MM.1S (cell line): ENCODE measurements at regions not wholly inside any gene's neighbourhood (a gene's known extent, or its start where the extent isn't known, plus 50 kb on each side); places are given as distances from the start of the nearest gene placed in this dataset.

ENCODE experiments used
- EZH2 ChIP-seq: fragments of 300-600 bp; sonication (generic); optimal IDR thresholded peaks from 2 replicates; pipeline ENCODE3; 2017; ENCODE audit warnings: low read depth, mild to moderate bottlenecking, antibody characterized with exemption, low read length, mixed read lengths
- EZH2phosphoT487 ChIP-seq: fragments of 300-600 bp; sonication (generic); IDR thresholded peaks from 2 replicates; pipeline ENCODE4 v1.6.1; 2018; ENCODE audit warnings: antibody characterized with exemption, low read length
- TF ChIP-seq, protein P1 (sequence below): fragments of 300-600 bp; sonication (generic); IDR thresholded peaks from 2 replicates; pipeline ENCODE4 v1.5.1; 2016; ENCODE audit warnings: antibody characterized with exemption, low read length, mixed read lengths

DNA sequence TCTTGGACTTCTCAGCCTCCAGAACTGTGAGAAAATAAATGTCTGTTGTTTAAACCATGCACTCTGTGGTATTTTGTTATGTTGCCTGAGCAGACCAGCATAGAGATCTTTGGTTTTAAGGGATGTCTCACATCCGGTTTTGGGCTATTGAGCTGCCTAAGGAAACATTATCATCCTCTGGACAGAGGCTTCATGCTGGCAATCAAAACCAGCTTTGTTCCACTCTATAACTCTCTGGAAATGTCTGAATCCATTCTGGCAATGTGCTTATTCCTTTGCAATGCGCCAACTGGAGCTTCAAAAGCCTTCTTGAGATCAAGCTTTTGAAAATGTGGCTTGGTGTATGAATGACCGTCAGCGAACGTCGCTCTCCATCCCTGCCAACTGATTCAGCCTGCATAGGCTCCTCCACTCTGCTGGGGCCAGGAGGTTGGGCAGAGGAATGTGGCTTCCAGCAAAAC is 183.6 kb upstream of the MGAT5 start:
- no peak for TF ChIP-seq EZH2
- TF ChIP-seq, protein P1, sequence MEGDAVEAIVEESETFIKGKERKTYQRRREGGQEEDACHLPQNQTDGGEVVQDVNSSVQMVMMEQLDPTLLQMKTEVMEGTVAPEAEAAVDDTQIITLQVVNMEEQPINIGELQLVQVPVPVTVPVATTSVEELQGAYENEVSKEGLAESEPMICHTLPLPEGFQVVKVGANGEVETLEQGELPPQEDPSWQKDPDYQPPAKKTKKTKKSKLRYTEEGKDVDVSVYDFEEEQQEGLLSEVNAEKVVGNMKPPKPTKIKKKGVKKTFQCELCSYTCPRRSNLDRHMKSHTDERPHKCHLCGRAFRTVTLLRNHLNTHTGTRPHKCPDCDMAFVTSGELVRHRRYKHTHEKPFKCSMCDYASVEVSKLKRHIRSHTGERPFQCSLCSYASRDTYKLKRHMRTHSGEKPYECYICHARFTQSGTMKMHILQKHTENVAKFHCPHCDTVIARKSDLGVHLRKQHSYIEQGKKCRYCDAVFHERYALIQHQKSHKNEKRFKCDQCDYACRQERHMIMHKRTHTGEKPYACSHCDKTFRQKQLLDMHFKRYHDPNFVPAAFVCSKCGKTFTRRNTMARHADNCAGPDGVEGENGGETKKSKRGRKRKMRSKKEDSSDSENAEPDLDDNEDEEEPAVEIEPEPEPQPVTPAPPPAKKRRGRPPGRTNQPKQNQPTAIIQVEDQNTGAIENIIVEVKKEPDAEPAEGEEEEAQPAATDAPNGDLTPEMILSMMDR, result no peak
- no peak for TF ChIP-seq EZH2phosphoT487
